Spleen (tissue), 7 donors: ENCODE measurements at regions not wholly inside any gene's neighbourhood (a gene's known extent, or its start where the extent isn't known, plus 50 kb on each side); places are given as distances from the start of the nearest gene placed in this dataset.

ENCODE experiments used
- POLR2A ChIP-seq, 3 donors: fragments of 450-650 bp; IDR thresholded peaks; one replicate each; pipeline ENCODE4 v1.5.1; 2017; ENCODE audit warnings: antibody characterized with exemption in 3 of 3, mild to moderate bottlenecking in 1 of 3
- TF ChIP-seq, protein P1 (sequence below), 11 experiments: fragments of 200-600 bp in 7 of 11; fragments of 450-650 bp in 4 of 11; sonication (generic) in 4 of 11; IDR thresholded peaks in 8 of 11; conservative IDR thresholded peaks in 3 of 11; 1 replicate in 7 of 11; 2 replicates in 4 of 11; pipeline versions ENCODE4 v1.4.0 to v1.8.0; 2016 to 2021; ENCODE audit warnings: antibody characterized with exemption in 11 of 11, inconsistent platforms in 4 of 11, mild to moderate bottlenecking in 1 of 11
- donor health status: DM: no; HTN: no; CAD: no; lungs with moderate emphysema.
- donor health status: DM: no; HTN: no; CAD: no.
- donor health status: DM: no; HTN: no; CAD: no.

DNA sequence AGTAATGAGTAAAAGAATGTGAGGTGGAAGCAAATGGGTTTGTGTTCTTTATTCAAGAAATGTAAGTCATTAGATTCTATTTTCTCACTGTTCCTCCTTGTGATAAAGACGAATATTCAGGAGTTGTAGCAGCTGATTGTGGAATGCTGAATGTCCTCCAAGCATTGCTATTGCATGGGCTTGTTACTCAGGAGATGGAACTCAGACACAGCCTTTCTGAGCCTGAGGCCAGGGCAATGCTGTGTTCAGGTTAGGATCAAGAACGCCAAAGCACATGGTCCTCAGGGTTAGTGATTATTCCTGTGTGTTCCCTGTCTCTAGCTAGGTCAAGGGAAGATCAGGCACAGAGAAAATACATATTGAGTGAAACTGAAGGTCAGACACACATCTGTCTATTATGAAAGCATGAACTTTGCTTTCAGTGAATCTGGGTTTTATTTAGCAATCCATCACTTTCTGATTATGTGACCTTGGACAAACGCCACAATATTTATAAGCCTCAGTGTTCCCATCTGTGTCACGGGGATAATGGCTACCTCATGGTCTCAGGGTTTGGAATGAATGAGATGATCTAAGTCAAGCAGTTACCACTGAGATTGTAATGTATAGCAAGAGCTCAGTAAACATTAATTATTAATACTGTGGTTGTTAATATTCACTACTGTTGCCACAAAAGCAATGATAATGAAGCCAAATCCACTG lies 426.8 kb upstream of the DYNLRB2 start:
- TF ChIP-seq, protein P1, sequence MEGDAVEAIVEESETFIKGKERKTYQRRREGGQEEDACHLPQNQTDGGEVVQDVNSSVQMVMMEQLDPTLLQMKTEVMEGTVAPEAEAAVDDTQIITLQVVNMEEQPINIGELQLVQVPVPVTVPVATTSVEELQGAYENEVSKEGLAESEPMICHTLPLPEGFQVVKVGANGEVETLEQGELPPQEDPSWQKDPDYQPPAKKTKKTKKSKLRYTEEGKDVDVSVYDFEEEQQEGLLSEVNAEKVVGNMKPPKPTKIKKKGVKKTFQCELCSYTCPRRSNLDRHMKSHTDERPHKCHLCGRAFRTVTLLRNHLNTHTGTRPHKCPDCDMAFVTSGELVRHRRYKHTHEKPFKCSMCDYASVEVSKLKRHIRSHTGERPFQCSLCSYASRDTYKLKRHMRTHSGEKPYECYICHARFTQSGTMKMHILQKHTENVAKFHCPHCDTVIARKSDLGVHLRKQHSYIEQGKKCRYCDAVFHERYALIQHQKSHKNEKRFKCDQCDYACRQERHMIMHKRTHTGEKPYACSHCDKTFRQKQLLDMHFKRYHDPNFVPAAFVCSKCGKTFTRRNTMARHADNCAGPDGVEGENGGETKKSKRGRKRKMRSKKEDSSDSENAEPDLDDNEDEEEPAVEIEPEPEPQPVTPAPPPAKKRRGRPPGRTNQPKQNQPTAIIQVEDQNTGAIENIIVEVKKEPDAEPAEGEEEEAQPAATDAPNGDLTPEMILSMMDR (IDR thresholded peaks at IDR 0.05 in 8 of 11, conservative IDR thresholded peaks at IDR 0.05 in 3 of 11): no peak
- no peak for TF ChIP-seq POLR2A (IDR thresholded peaks at IDR 0.05)
